SK-N-SH treated with all-trans-retinoic acid at 6 μM for 48 hours (cell line): ENCODE measurements at regions not wholly inside any gene's neighbourhood (a gene's known extent, or its start where the extent isn't known, plus 50 kb on each side); places are given as distances from the start of the nearest gene placed in this dataset.

Experiments used
- ATAC-seq: fragments of 200-7000 bp; cut with Tn5 transposase; 3 replicates; pipeline ENCODE4 v1.9.1; 2020; ENCODE audit warnings: mild to moderate bottlenecking, moderate library complexity
- ARNTL ChIP-seq: fragments of 450-650 bp; formaldehyde crosslinking; IDR thresholded peaks from 2 replicates; pipeline ENCODE4 v1.5.0; 2020; ENCODE audit warnings: low read depth, mild to moderate bottlenecking, moderate library complexity, borderline replicate concordance
- BACH2 ChIP-seq: fragments of 250-450 bp; sonication (Bioruptor Pico); IDR thresholded peaks from 2 replicates; pipeline ENCODE4 v1.9.0; 2021; ENCODE audit warnings: mild to moderate bottlenecking, borderline replicate concordance
- CREB5 ChIP-seq: fragments of 250-450 bp; sonication (Bioruptor Pico); IDR thresholded peaks from 2 replicates; pipeline ENCODE4 v1.5.1; 2020; ENCODE audit warnings: low read depth, mild to moderate bottlenecking, moderate library complexity
- CSRNP3 ChIP-seq: fragments of 250-450 bp; sonication (Bioruptor Pico); IDR thresholded peaks from 2 replicates; pipeline ENCODE4 v1.5.1; 2021; ENCODE audit warnings: mild to moderate bottlenecking, moderate library complexity
- ESRRG ChIP-seq: fragments of 250-450 bp; sonication (Bioruptor Pico); IDR thresholded peaks from 2 replicates; pipeline ENCODE4 v1.6.1; 2021; ENCODE audit warnings: mild to moderate bottlenecking
- GLIS3 ChIP-seq: fragments of 250-450 bp; sonication (Bioruptor Pico); IDR thresholded peaks from 2 replicates; pipeline ENCODE4 v1.5.0; 2020; ENCODE audit warnings: mild to moderate bottlenecking, moderate library complexity
- ISL1 ChIP-seq: fragments of 250-450 bp; sonication (Bioruptor Pico); IDR thresholded peaks from 2 replicates; pipeline ENCODE4 v2.1.2; 2022; ENCODE audit warnings: mild to moderate bottlenecking, moderate library complexity
- OSR1 ChIP-seq: fragments of 250-450 bp; sonication (Bioruptor Pico); IDR thresholded peaks from 2 replicates; pipeline ENCODE4 v1.8.0; 2022; ENCODE audit warnings: moderate library complexity, mild to moderate bottlenecking, inconsistent platforms
- PATZ1 ChIP-seq: fragments of 250-450 bp; sonication (Bioruptor Pico); IDR thresholded peaks from 2 replicates; pipeline ENCODE4 v1.8.0; 2020; ENCODE audit warnings: mild to moderate bottlenecking, moderate library complexity, borderline replicate concordance
- PPARA ChIP-seq: fragments of 250-450 bp; sonication (Bioruptor Pico); IDR thresholded peaks from 2 replicates; pipeline ENCODE4 v1.5.0; 2020; ENCODE audit warnings: mild to moderate bottlenecking, borderline replicate concordance
- RARB ChIP-seq: fragments of 250-450 bp; sonication (Bioruptor Pico); IDR thresholded peaks from 2 replicates; pipeline ENCODE4 v1.8.0; 2021; ENCODE audit warnings: mild to moderate bottlenecking, moderate library complexity
- SNAI2 ChIP-seq: fragments of 250-450 bp; sonication (Bioruptor Pico); IDR thresholded peaks from 2 replicates; pipeline ENCODE4 v1.5.0; 2020; ENCODE audit warnings: mild to moderate bottlenecking, moderate library complexity
- TCF4 ChIP-seq: fragments of 250-450 bp; sonication (Bioruptor Pico); IDR thresholded peaks from 2 replicates; pipeline ENCODE4 v1.8.0; 2021; ENCODE audit warnings: mild to moderate bottlenecking, moderate library complexity, borderline replicate concordance
- TOX ChIP-seq: fragments of 250-450 bp; sonication (Bioruptor Pico); IDR thresholded peaks from 2 replicates; pipeline ENCODE4 v1.8.0; 2021; ENCODE audit warnings: mild to moderate bottlenecking, moderate library complexity, borderline replicate concordance
- TSHZ2 ChIP-seq: fragments of 250-450 bp; sonication (Bioruptor Pico); IDR thresholded peaks from 2 replicates; pipeline ENCODE4 v1.5.0; 2020; ENCODE audit warnings: mild to moderate bottlenecking, moderate library complexity
- ZC3H10 ChIP-seq: fragments of 250-450 bp; sonication (Bioruptor Pico); IDR thresholded peaks from 2 replicates; pipeline ENCODE4 v1.5.1; 2021; ENCODE audit warnings: mild to moderate bottlenecking, moderate library complexity
- ZFP3 ChIP-seq: fragments of 250-450 bp; sonication (Bioruptor Pico); IDR thresholded peaks from 2 replicates; pipeline ENCODE4 v1.5.0; 2020; ENCODE audit warnings: mild to moderate bottlenecking, moderate library complexity
- ZFP30 ChIP-seq: fragments of 450-650 bp; formaldehyde crosslinking; IDR thresholded peaks from 2 replicates; pipeline ENCODE4 v1.5.0; 2022; ENCODE audit warnings: mild to moderate bottlenecking, moderate library complexity
- ZNF565 ChIP-seq: fragments of 450-650 bp; formaldehyde crosslinking; conservative IDR thresholded peaks from 2 replicates; pipeline ENCODE4 v1.5.0; 2020; ENCODE audit warnings: low read depth, mild to moderate bottlenecking, moderate library complexity
- ZNF70 ChIP-seq: fragments of 450-650 bp; formaldehyde crosslinking; IDR thresholded peaks from 2 replicates; pipeline ENCODE4 v1.5.0; 2020; ENCODE audit warnings: mild to moderate bottlenecking, moderate library complexity
- ZNF8 ChIP-seq: fragments of 450-650 bp; formaldehyde crosslinking; IDR thresholded peaks from 2 replicates; pipeline ENCODE4 v1.5.0; 2020; ENCODE audit warnings: mild to moderate bottlenecking, moderate library complexity

- TF ChIP-seq CREB5 (CRISPR knock-in tag) = no peak
- no peak for TF ChIP-seq CSRNP3
- no peak for TF ChIP-seq BACH2
- no peak for TF ChIP-seq PPARA
- no peak for TF ChIP-seq ARNTL
- TF ChIP-seq ZNF70 (CRISPR knock-in tag) = no peak
- no peak for TF ChIP-seq ESRRG (CRISPR knock-in tag)
- no peak for TF ChIP-seq GLIS3 (CRISPR knock-in tag)
- TF ChIP-seq TCF4 (CRISPR knock-in tag) = no peak
- no peak for TF ChIP-seq TSHZ2 (CRISPR knock-in tag)
- no peak for TF ChIP-seq PATZ1 (CRISPR knock-in tag)
- TF ChIP-seq ISL1 = no peak
- TF ChIP-seq ZFP30 (CRISPR knock-in tag) = no peak
- no peak for TF ChIP-seq SNAI2 (CRISPR knock-in tag)
- peak; percentile 37 for ATAC-seq
Measured at GRCh38 chr4:137663251-137664045, 131.2 kb upstream of the PCDH18 start.

GRCh38 chr4:137661693-137662092, 129.4 kb upstream of the PCDH18 start:
- TF ChIP-seq PPARA (no peak), ZNF8 (no peak), ZNF565 (CRISPR knock-in tag) (no peak), ESRRG (CRISPR knock-in tag) (no peak), CREB5 (CRISPR knock-in tag) (no peak), PATZ1 (CRISPR knock-in tag) (no peak), RARB (CRISPR knock-in tag) (no peak), ZFP3 (CRISPR knock-in tag) (no peak), OSR1 (no peak), TSHZ2 (CRISPR knock-in tag) (no peak), ZFP30 (CRISPR knock-in tag) (no peak), TOX (no peak), ISL1 (no peak), CSRNP3 (no peak), ZC3H10 (CRISPR knock-in tag) (no peak), SNAI2 (CRISPR knock-in tag) (no peak)
- ATAC-seq = no peak
